Central memory CD8-positive, alpha-beta T cell (primary cell): ENCODE measurements at regions not wholly inside any gene's neighbourhood (a gene's known extent, or its start where the extent isn't known, plus 50 kb on each side); places are given as distances from the start of the nearest gene placed in this dataset.
"Not testable (repeated sequence)": the region's sequence is repeated elsewhere in the genome, so short reads cannot be mapped to it uniquely, and the experiment has no call there.

ENCODE experiments used
- ATAC-seq: fragments of 150-1000 bp; cut with Tn5 transposase; replicated peaks from 2 replicates; pipeline ENCODE4 v1.10.0; 2022; ENCODE audit warnings: mild to moderate bottlenecking, moderate FRiP score, moderate number of reproducible peaks; ENCODE audit not compliant: poor library complexity, severe bottlenecking; ENCODE audit errors: extremely low read depth
- DNase-seq, 2 donors: peaks; one replicate each; pipeline ENCODE4 v3.0.0; 2021; ENCODE audit warnings: low spot score in 2 of 2
- H3K27ac Mint-ChIP-seq: one replicate; pipeline ENCODE4 v1.8.0; 2022; ENCODE audit warnings: low read depth, mild to moderate bottlenecking, moderate library complexity, mixed read lengths
- H3K27me3 Mint-ChIP-seq: one replicate; pipeline ENCODE4 v1.8.0; 2022; ENCODE audit warnings: mixed read lengths
- H3K36me3 Mint-ChIP-seq: one replicate; pipeline ENCODE4 v1.8.0; 2022; ENCODE audit warnings: mild to moderate bottlenecking, moderate library complexity, mixed read lengths; ENCODE audit not compliant: insufficient read depth
- H3K4me1 Mint-ChIP-seq: one replicate; pipeline ENCODE4 v1.8.0; 2022; ENCODE audit warnings: mixed read lengths
- H3K4me3 Mint-ChIP-seq: one replicate; pipeline ENCODE4 v1.8.0; 2022; ENCODE audit warnings: mild to moderate bottlenecking, moderate library complexity, mixed read lengths
- H3K9me3 Mint-ChIP-seq: one replicate; pipeline ENCODE4 v1.8.0; 2022; ENCODE audit warnings: mixed read lengths

DNA sequence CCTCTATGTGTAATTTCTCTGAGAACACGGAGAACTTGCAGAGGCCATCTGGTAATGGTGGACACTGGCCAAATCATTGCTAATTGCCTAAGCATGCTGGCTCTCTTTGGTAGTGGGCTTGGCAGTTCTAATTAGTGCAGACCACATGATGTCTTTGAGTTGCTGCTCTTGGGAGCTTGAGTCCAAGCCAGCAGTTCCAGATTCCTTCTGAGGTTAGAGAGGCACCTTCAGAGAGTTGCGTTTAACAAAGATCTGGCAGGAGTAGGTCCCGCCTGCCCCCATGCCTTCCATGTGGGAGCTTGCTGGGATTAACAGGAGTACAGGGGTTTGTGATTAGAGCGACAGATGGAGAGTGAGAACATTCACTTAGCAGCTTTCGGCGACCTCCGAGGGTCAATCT is 449.0 kb upstream of the LMCD1 start:
- Mint-ChIP-seq H3K27me3 (no peaks in the 10 kb centered on the region), H3K4me1 (no peaks in the 10 kb centered on the region), H3K36me3 (no peaks in the 10 kb centered on the region), H3K27ac (no peak overlapping the region), H3K4me3 (no peak overlapping the region), H3K9me3 (no peaks in the 10 kb centered on the region)
- DNase-seq: no peak
- no peak for ATAC-seq

DNA sequence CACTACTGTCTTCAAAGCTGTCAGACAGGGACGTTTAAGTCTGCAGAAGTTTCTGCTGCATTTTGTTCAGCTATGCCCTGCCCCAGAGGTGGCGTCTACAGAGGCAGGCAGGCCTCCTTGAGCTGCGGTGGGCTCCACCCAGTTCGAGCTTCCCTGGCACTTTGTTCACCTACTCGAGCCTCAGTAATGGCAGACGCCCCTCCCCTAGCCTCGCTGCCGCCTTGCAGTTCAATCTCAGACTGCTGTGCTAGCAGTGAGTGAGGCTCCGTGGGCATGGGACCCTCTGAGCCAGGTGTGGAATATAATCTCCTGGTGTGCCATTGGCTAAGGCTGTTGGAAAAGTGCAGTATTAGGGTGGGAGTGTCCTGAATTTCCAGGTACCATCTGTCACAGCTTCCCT is 433.5 kb upstream of the LMCD1 start:
- H3K36me3 Mint-ChIP-seq, H3K27me3 Mint-ChIP-seq, H3K4me3 Mint-ChIP-seq, DNase-seq, H3K9me3 Mint-ChIP-seq, ATAC-seq, H3K4me1 Mint-ChIP-seq, H3K27ac Mint-ChIP-seq: not testable (repeated sequence)

- no peak for DNase-seq
- no peak for ATAC-seq
- H3K9me3 Mint-ChIP-seq: no peaks in the 10 kb centered on the region
- no peaks in the 10 kb centered on the region for H3K36me3 Mint-ChIP-seq
- H3K27me3 Mint-ChIP-seq: no peaks in the 10 kb centered on the region
- no peak overlapping the region for H3K27ac Mint-ChIP-seq
- H3K4me1 Mint-ChIP-seq: no peaks in the 10 kb centered on the region
- H3K4me3 Mint-ChIP-seq: no peak overlapping the region
Measured at GRCh38 chr3:8069471-8069870, 432.2 kb upstream of the LMCD1 start.

DNA sequence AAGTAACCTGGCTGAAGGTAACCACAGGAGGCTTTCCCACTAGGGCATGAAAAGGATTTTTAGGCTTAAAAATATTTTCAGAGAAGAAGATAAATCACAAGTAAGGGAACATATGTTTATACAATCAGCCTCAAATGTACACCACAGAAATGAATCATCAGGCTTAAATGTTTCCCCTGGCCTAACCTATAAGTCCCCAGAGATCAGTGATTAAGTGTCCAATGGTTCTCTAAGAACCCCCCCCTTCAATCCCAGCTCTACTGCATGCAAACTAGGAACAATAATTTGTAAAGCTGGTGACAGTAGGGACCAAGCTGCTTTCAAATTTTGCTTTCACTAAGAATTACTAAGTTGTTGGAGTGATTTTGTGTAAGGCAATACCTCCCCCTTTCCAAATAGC is 431.6 kb upstream of the LMCD1 start:
- no peaks in the 10 kb centered on the region for H3K4me1 Mint-ChIP-seq
- DNase-seq (no peak), ATAC-seq (no peak)
- no peak overlapping the region for H3K4me3 Mint-ChIP-seq
- H3K27ac Mint-ChIP-seq: no peak overlapping the region
- no peaks in the 10 kb centered on the region for H3K27me3 Mint-ChIP-seq
- H3K9me3 Mint-ChIP-seq: no peaks in the 10 kb centered on the region
- no peaks in the 10 kb centered on the region for H3K36me3 Mint-ChIP-seq

DNA sequence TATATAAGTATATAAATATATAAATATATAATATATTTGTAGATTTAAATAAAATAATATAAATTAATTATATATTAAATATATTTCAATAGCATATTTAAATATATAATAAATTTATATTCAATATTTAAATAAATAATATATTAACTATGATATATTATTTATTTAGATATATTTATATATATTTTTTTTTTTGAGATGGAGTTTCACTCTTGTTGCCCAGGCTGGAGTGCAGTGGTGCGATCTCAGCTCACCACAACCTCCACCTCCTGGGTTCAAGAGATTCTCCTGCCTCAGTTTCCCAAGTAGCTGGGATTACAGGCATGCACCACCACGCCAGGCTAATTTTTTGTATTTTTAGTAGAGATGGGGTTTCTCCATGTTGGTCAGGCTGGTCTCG is 426.9 kb upstream of the LMCD1 start:
- H3K36me3 Mint-ChIP-seq, H3K9me3 Mint-ChIP-seq, H3K27ac Mint-ChIP-seq, H3K4me1 Mint-ChIP-seq, ATAC-seq, H3K27me3 Mint-ChIP-seq, DNase-seq, H3K4me3 Mint-ChIP-seq: not testable (repeated sequence)

DNA sequence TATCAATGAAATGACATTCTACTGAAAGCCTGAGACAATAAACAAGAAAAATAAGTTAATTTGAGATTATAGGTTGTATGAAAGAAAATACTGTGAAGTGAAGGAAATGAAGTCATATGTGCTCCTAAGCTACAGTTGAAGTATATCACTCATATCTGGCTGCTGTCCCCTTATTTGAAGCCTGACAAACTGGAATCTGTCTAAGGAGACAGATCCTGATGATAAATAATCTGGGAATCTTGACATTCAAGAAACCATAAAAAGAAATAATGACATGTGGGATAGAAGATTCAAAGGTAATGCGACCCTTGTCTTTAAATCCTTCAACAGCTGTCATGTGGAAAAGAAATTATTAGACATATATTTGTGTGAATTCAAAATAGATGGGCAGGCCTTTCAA is 424.5 kb upstream of the LMCD1 start:
- DNase-seq (no peak), ATAC-seq (no peak)
- Mint-ChIP-seq H3K27ac (no peak overlapping the region), H3K36me3 (no peaks in the 10 kb centered on the region), H3K4me3 (no peak overlapping the region), H3K4me1 (no peaks in the 10 kb centered on the region), H3K27me3 (no peaks in the 10 kb centered on the region), H3K9me3 (peaks cover 7% of the 10 kb centered on the region)

- H3K4me3 Mint-ChIP-seq: no peak overlapping the region
- peaks cover 2% of the 10 kb centered on the region for H3K36me3 Mint-ChIP-seq
- no peak for ATAC-seq
- DNase-seq: no peak
- H3K4me1 Mint-ChIP-seq: no peaks in the 10 kb centered on the region
- H3K27me3 Mint-ChIP-seq: no peaks in the 10 kb centered on the region
- peaks cover 7% of the 10 kb centered on the region for H3K9me3 Mint-ChIP-seq
- H3K27ac Mint-ChIP-seq: no peak overlapping the region
Measured at GRCh38 chr3:8080464-8080863, 421.2 kb upstream of the LMCD1 start.

- Mint-ChIP-seq H3K27ac (no peak overlapping the region), H3K4me1 (no peaks in the 10 kb centered on the region), H3K36me3 (peaks cover 2% of the 10 kb centered on the region), H3K9me3 (no peaks in the 10 kb centered on the region), H3K4me3 (no peak overlapping the region), H3K27me3 (no peaks in the 10 kb centered on the region)
- DNase-seq (no peak), ATAC-seq (no peak)
Measured at GRCh38 chr3:8085498-8085897, 416.1 kb upstream of the LMCD1 start.

GRCh38 chr3:8087951-8088350 is 413.7 kb upstream of the LMCD1 start:
- H3K4me1 Mint-ChIP-seq: no peaks in the 10 kb centered on the region
- H3K4me3 Mint-ChIP-seq: no peak overlapping the region
- peaks cover 2% of the 10 kb centered on the region for H3K36me3 Mint-ChIP-seq
- no peak for DNase-seq
- H3K9me3 Mint-ChIP-seq: no peaks in the 10 kb centered on the region
- no peak overlapping the region for H3K27ac Mint-ChIP-seq
- ATAC-seq: no peak
- no peaks in the 10 kb centered on the region for H3K27me3 Mint-ChIP-seq

GRCh38 chr3:8094415-8094814 is 407.2 kb upstream of the LMCD1 start:
- H3K4me1 Mint-ChIP-seq: no peaks in the 10 kb centered on the region
- H3K27me3 Mint-ChIP-seq: no peaks in the 10 kb centered on the region
- ATAC-seq (no peak), DNase-seq (no peak)
- H3K36me3 Mint-ChIP-seq: no peaks in the 10 kb centered on the region
- H3K4me3 Mint-ChIP-seq: no peak overlapping the region
- H3K27ac Mint-ChIP-seq: no peak overlapping the region
- H3K9me3 Mint-ChIP-seq: no peaks in the 10 kb centered on the region

DNA sequence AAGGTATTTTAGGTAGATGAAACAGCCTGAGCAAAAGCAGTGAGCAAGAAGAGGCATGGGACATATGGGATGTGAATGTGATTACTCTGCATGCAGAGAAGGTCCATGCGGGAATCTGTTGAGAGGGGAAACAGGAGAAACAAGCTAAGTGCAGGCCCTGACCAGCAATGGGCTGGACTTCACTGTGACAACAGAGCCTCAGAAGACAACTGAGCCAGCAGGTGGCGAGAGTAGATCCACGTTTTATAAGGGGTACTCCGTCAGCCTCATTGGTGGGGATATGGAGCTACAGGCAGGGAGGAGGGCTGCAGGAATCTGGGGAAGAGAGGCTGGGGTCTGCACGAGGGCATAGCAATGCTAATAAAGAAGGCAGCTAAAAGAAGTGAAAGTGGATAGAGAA is 405.9 kb upstream of the LMCD1 start:
- no peaks in the 10 kb centered on the region for H3K36me3 Mint-ChIP-seq
- no peak for ATAC-seq
- H3K27me3 Mint-ChIP-seq: no peaks in the 10 kb centered on the region
- H3K9me3 Mint-ChIP-seq: no peaks in the 10 kb centered on the region
- H3K4me1 Mint-ChIP-seq: no peaks in the 10 kb centered on the region
- no peak overlapping the region for H3K27ac Mint-ChIP-seq
- H3K4me3 Mint-ChIP-seq: no peak overlapping the region
- DNase-seq: no peak

DNA sequence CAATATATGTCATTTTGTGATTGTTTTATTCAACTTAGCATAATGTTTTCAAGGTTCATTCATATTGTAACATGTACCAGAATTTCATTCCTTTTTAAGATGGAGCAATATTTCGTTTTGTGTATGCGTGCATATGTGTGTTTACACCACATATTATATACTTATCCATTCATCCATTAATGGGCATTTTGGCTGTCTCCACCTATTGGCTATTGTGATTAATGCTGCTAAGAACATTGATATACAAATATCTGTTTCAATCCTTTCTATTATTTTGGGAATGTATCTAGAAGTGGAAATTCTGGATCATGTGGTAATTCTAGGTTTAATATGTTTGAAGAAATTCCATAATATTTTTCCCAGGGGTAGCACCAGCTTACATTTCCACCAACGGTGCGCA is 403.9 kb upstream of the LMCD1 start:
- Mint-ChIP-seq H3K36me3 (no peaks in the 10 kb centered on the region), H3K27me3 (no peaks in the 10 kb centered on the region), H3K4me1 (no peaks in the 10 kb centered on the region), H3K9me3 (no peaks in the 10 kb centered on the region), H3K27ac (no peak overlapping the region), H3K4me3 (no peak overlapping the region)
- no peak for ATAC-seq
- no peak for DNase-seq

DNA sequence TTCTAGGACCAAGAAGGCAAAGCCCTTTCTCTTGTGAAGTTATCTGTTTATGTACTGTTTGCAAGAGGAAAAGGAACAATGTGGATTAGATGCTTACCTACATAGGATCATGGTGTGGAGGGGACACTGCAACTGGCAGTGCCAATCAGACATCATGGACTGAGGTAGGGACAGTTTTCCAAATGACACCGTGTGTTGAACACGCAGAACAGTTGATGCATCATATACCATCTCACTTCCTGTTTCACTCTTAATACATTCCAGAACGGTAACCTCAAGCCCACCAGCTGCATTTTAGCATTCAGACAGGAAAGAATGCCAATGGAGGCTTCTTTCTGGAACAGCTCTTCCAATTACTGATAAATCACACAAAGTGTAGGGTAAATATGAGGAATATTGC is 397.7 kb upstream of the LMCD1 start:
- H3K9me3 Mint-ChIP-seq: no peaks in the 10 kb centered on the region
- peaks cover 7% of the 10 kb centered on the region for H3K27me3 Mint-ChIP-seq
- no peak for DNase-seq
- no peaks in the 10 kb centered on the region for H3K36me3 Mint-ChIP-seq
- no peak overlapping the region for H3K27ac Mint-ChIP-seq
- H3K4me3 Mint-ChIP-seq: no peak overlapping the region
- ATAC-seq: peak; percentile 14
- H3K4me1 Mint-ChIP-seq: no peaks in the 10 kb centered on the region

- Mint-ChIP-seq H3K9me3 (no peaks in the 10 kb centered on the region), H3K4me3 (no peak overlapping the region), H3K4me1 (no peaks in the 10 kb centered on the region), H3K27ac (no peak overlapping the region), H3K27me3 (peaks cover 7% of the 10 kb centered on the region), H3K36me3 (no peaks in the 10 kb centered on the region)
- DNase-seq (no peak), ATAC-seq (no peak)
Measured at GRCh38 chr3:8106921-8107320, 394.7 kb upstream of the LMCD1 start.
